ENCODE measurements at regions not wholly inside any gene's neighbourhood (a gene's known extent, or its start where the extent isn't known, plus 50 kb on each side); places are given as distances from the start of the nearest gene placed in this dataset.

GRCh38 chr4:94131212-94131611, 76.5 kb upstream of the SMARCAD1 start:
- TF ChIP-seq POLR2A (IDR thresholded peaks at IDR 0.05; ENCODE audit: low read length), result no peak
- TF ChIP-seq GATA1 (IDR thresholded peaks at IDR 0.05; ENCODE audit: low read depth, low read length), result no peak
